ENCODE measurements at regions not wholly inside any gene's neighbourhood (a gene's known extent, or its start where the extent isn't known, plus 50 kb on each side); places are given as distances from the start of the nearest gene placed in this dataset.

GRCh38 chr13:72530471-72530870, 197.0 kb downstream of the MZT1 start:
- no peak for DNase-seq (ENCODE audit: low read depth in 2 of 2)

GRCh38 chr13:72527333-72527732, 200.1 kb downstream of the MZT1 start:
- no peak for DNase-seq (ENCODE audit: low read depth in 2 of 2)

GRCh38 chr13:72523593-72523992, 203.8 kb downstream of the MZT1 start:
- no peak for DNase-seq (ENCODE audit: low read depth in 2 of 2)

- DNase-seq (ENCODE audit: low read depth in 2 of 2), result no peak
Observed at GRCh38 chr13:72523049-72523448, 204.4 kb downstream of the MZT1 start.

- no peak for DNase-seq (ENCODE audit: low read depth in 2 of 2)
Observed at GRCh38 chr13:72521940-72522661, 205.3 kb downstream of the MZT1 start.

GRCh38 chr13:72514146-72514545, 213.3 kb downstream of the MZT1 start:
- DNase-seq (ENCODE audit: low read depth in 2 of 2), result no peak

GRCh38 chr13:72508392-72508791, 219.0 kb downstream of the MZT1 start:
- DNase-seq (ENCODE audit: low read depth in 2 of 2), result no peak

- DNase-seq (ENCODE audit: low read depth in 2 of 2), result no peak
Observed at GRCh38 chr13:72507416-72508199, 219.8 kb downstream of the MZT1 start.

GRCh38 chr13:72506706-72507105, 220.7 kb downstream of the MZT1 start:
- DNase-seq (ENCODE audit: low read depth in 2 of 2), result no peak

GRCh38 chr13:72505376-72505775, 222.1 kb downstream of the MZT1 start:
- no peak for DNase-seq (ENCODE audit: low read depth in 2 of 2)

- no peak for DNase-seq (ENCODE audit: low read depth in 2 of 2)
Observed at GRCh38 chr13:72504131-72504841, 223.1 kb downstream of the MZT1 start.

GRCh38 chr13:72500851-72501250, 226.6 kb downstream of the MZT1 start:
- DNase-seq (ENCODE audit: low read depth in 2 of 2), result no peak

GRCh38 chr13:72495681-72496080, 231.7 kb downstream of the MZT1 start:
- DNase-seq (ENCODE audit: low read depth in 2 of 2), result no peak

GRCh38 chr13:72489751-72490150, 237.7 kb downstream of the MZT1 start:
- no peak for DNase-seq (ENCODE audit: low read depth in 2 of 2)

GRCh38 chr13:72473321-72473720, 254.1 kb downstream of the MZT1 start:
- DNase-seq (ENCODE audit: low read depth in 2 of 2), result no peak

- no peak for DNase-seq (ENCODE audit: low read depth in 2 of 2)
Observed at GRCh38 chr13:72469906-72470305, 257.5 kb downstream of the MZT1 start.

- no peak for DNase-seq (ENCODE audit: low read depth in 2 of 2)
Observed at GRCh38 chr13:72463561-72463960, 263.9 kb downstream of the MZT1 start.

GRCh38 chr13:72462726-72463125, 264.7 kb downstream of the MZT1 start:
- no peak for DNase-seq (ENCODE audit: low read depth in 2 of 2)

- no peak for DNase-seq (ENCODE audit: low read depth in 2 of 2)
Observed at GRCh38 chr13:72462166-72462565, 265.3 kb downstream of the MZT1 start.

GRCh38 chr13:72458701-72459100, 268.7 kb downstream of the MZT1 start:
- no peak for DNase-seq (ENCODE audit: low read depth in 2 of 2)

GRCh38 chr13:72457151-72457550, 270.3 kb downstream of the MZT1 start:
- DNase-seq (ENCODE audit: low read depth in 2 of 2), result no peak

- no peak for DNase-seq (ENCODE audit: low read depth in 2 of 2)
Observed at GRCh38 chr13:72456486-72456885, 270.9 kb downstream of the MZT1 start.

- DNase-seq (ENCODE audit: low read depth in 2 of 2), result no peak
Observed at GRCh38 chr13:72453161-72453560, 274.3 kb downstream of the MZT1 start.

All from activated CD4-positive, alpha-beta T cell treated with anti-CD3 and anti-CD28 coated beads for 24 hours (primary cell).